ENCODE measurements at regions not wholly inside any gene's neighbourhood (a gene's known extent, or its start where the extent isn't known, plus 50 kb on each side); places are given as distances from the start of the nearest gene placed in this dataset.

GRCh38 chr9:87211669-87212068 is 264.4 kb upstream of the GAS1 start:
- DNase-seq: no peak

GRCh38 chr9:87212605-87213021 is 265.3 kb upstream of the GAS1 start:
- no peak for DNase-seq

GRCh38 chr9:87213948-87214347 is 266.6 kb upstream of the GAS1 start:
- no peak for DNase-seq

GRCh38 chr9:87214991-87215390 is 267.7 kb upstream of the GAS1 start:
- DNase-seq: no peak

DNA sequence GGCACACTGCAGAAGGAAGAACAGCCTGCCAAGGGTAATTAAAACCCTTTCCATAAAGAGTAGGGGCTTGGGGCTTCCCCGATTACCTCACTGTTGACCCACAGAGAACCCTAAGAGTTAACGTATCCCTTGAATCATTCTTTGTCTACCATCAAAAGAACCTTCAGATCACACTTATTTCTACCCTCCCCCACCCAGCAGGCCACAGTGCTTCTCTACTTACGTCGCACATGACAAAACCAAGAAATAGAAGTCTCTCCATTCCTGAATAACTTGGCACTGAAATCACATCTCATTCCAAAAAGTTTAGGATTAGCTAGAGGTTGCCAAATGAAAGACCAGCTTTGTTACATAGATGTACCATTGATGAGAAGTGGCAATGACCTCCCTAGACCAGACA is 268.7 kb upstream of the GAS1 start:
- no peak for DNase-seq

GRCh38 chr9:87216897-87217455 is 269.7 kb upstream of the GAS1 start:
- no peak for DNase-seq

GRCh38 chr9:87223392-87224246 is 274.0 kb upstream of the DAPK1 start:
- DNase-seq: no peak

- no peak for DNase-seq
Observed at GRCh38 chr9:87226896-87227295, 270.8 kb upstream of the DAPK1 start.

DNA sequence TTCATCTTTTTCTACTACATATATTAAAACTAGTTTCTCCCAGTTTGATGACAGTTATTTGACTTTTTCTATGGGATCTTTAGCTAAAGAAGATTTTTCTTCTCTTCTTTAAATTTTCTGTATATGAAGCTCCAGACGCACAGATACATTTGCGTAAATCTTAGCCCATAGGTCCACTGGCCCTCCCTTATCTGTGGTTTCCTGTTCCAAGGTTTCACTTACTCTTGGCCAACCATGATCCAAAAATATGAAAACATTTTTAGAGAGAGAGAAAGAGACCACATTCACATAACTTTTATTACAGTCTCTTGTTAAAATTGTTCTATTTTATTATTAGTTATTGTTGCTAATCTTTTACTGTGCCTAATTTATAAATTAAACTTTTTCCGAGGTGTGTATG is 270.2 kb upstream of the DAPK1 start:
- no peak for DNase-seq

- no peak for DNase-seq
Observed at GRCh38 chr9:87229108-87229507, 268.6 kb upstream of the DAPK1 start.

DNA sequence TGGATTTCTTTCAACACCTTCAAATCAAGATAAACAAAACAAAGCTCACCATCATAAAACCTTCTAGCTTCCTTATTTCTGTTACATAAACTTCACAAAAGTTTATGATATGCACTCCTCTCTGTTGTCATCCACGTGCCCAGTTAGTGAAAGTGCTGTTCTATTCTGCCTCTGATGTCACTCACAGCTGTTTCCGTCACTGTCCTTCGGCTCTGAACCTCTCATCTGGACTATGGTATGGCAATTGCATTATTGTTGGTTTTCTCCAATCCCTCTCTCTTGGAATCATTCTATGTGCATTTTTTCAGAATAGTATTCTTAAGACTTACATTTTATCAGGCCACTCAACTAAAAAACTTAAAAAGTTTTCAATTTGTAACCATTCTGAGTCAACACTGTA is 264.2 kb upstream of the DAPK1 start:
- no peak for DNase-seq

DNA sequence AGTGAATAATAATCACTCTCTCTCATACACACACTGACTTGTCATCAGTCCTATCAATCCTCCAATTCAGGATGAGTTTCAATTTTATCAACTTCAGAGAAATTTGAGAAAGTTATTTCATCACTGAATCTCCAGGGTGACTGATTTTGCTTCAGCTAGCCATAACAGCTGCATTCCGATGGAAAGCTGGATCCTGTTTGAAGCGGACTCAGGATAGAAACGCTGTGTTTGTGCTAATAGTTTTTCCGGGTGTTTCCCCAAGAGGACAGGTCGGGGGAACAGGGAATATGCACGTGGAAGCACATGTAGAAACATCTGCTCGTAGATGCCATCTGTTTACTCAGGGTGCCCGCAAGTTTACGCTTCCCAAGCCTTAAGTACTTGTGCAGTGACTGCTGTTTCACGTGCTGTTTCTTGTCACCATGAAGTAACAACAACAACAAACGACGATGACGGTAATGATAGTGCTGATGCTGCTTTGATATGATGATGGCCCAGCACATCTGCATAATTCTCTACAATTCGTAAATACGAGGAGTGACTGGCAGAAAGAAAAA is 263.7 kb upstream of the DAPK1 start:
- no peak for DNase-seq

DNA sequence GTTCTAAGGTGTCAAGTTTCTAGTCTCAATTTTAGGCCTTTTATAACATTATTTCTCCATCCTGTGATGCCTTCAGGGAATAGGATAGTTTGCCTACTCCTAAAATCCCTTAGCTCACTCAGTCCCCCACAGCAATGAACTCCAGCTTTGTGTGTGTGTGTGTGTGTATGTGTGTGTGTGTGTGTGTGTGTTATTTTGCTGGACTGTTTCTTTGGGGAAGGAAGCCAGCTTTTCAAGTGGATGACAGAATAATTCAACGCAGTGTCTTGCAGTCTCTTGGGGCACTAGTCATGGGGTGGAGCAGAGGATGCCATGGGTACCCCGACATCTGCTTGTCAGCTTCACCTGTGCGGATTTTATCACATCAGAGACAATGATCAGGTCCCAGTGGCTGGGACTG is 262.8 kb upstream of the DAPK1 start:
- no peak for DNase-seq

DNA sequence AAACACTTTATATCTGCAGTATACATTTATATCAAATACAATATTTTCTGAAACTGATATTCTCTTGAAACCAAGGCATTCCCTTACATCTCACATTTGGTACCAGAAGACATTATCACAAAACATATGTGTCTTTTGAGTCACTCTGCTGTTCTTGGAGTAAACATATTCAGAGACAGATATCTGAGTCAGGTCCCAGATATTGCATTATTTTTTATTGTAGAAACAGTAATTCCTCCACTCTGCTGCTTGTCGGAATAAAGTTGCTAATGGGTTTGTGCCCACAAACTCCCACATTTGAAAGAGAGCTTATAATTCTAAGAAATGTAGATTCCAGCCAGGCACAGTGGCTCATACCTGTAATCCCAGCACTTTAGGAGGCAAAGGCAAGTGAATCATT is 261.1 kb upstream of the DAPK1 start:
- DNase-seq: no peak

- DNase-seq: no peak
Observed at GRCh38 chr9:87237336-87237735, 260.3 kb upstream of the DAPK1 start.

DNA sequence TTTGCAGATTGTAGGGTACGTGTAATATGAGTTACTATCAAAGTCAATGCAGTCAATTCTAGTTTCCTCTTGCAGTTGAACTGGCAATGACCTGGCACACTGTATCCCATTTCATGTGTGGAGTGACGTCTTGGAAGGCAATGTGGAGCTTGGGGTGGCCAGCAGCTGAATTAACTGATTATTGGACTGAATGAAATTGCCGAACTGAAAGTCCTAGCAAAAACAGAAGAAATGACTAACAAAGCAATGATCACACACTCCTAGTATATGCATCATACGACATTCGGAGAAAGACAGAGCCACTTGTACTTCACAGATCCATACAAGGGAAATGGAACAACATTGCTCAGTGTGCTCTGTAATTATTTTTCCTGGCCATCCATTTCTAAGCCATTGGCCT is 259.1 kb upstream of the DAPK1 start:
- DNase-seq: no peak

DNA sequence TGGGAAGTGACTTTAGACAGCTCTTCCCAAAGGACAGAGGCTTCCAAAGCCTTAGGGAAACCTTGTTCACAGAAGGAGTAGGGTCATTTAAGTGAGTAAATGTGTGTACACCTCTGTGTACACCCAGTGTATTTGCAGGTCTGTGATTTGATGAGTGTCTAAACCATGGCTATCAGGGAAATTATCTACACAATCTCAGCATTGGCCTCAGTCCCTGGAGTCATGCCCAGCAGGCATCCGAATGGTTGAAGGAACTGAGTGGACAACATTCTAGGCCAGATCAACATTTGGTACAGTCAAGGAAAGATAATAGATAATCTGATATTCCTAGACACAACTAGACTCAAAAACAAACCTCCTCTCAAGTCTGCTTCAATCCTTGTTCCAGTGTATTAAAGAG is 258.4 kb upstream of the DAPK1 start:
- DNase-seq: no peak

DNA sequence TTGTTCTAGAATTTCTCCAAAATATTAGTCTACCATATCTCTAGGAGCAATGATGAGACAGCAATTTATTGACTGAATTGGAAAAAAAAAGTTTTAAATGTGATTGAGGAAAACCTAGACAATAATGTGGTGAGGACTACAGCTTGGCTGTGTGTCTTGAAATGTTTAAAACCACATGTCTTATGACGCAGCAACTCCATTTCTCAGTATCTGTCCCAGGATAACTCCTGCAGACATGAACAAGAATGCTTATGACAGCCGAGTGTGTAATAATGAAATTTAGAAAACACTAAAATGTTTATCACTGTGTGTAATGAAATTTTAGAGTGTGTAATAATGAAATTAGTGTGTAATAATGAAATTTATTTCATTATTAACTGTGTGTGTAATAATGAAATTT is 254.1 kb upstream of the DAPK1 start:
- no peak for DNase-seq

DNA sequence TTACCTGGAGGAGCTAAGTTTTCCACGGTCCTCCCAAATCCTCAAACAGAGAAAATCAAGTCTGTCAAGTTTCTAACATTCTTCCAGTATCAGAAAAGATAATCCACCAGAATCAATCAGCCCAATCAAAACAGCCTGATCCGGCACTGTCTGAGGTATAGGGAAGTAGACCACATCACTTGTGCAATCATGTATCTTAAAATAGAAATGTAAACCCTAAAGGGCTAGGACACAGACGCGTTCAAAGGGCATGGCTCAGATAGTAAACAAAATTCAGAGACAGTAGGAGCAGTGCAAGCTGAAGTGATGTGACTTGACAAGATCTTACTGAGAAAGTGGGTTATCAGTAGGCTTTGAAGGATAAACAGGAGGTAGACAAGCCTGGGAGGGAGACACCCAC is 252.4 kb upstream of the DAPK1 start:
- no peak for DNase-seq

- DNase-seq: no peak
Observed at GRCh38 chr9:87247097-87247496, 250.6 kb upstream of the DAPK1 start.

DNA sequence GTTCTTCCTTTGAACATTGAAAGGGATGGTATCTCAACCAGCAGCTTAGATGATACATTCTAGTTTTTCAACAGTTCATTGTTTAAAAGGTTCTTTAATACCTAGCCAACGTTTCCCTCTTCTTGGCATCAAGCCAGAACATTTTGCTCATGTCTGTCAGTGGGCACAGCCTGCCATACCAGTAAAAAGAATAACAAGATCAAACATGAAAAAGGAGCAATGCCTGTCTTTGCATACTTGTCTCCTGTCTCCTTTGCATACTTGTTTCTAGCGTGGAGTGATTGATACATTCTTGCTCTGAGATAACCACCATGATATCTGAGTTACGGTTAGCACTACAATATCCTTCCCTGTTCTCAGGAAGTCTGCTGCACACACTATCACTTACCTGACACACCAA is 248.6 kb upstream of the DAPK1 start:
- DNase-seq: no peak

DNA sequence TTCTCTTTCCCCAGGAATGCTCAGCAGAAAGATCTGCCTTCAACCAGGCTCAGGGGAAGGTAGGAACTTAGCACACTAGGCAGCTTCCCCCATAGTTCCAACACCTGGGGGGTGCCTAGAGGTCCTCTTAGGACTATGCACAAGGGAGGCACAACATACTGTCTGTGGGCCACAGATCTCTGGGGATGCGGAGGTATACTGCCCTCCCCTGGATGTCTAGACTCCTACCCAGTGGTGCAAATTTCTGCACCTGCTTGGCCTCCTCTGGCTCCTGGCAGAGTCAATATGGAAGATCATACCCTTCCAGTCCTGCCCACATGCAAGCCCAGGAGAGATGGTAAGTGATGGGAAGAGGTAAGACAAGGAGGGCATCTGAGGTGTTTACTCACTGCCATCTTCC is 247.5 kb upstream of the DAPK1 start:
- DNase-seq: no peak

GRCh38 chr9:87255431-87256155 is 242.1 kb upstream of the DAPK1 start:
- no peak for DNase-seq

DNA sequence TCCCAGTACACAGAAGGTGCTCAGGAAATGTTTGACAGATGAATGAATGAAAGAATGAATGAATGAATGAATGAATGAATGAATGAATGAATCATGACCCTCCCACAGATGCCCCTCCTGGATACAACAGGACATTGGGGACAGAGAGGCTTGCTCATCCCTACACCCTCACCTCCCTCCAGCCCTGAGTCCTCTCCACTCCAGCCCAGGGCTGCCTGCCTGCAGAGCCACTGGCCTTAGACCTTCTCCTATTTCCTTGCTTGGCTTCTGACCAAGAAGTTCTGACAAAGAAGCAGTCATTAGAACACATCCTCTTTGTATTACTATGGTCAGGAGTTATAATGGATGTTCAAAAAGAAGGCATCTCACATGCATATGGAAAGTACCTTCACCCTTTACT is 240.7 kb upstream of the DAPK1 start:
- no peak for DNase-seq
